H1 (cell line): ENCODE measurements at regions not wholly inside any gene's neighbourhood (a gene's known extent, or its start where the extent isn't known, plus 50 kb on each side); places are given as distances from the start of the nearest gene placed in this dataset.

Experiments
- BCL11A ChIP-seq, 2 experiments: IDR thresholded peaks; one replicate each; pipeline ENCODE4 v1.6.1; 2011; ENCODE audit warnings: low read depth in 2 of 2, low read length in 2 of 2, mild to moderate bottlenecking in 2 of 2

GRCh38 chr2:125638345-125638744 lies 1017.6 kb upstream of the GYPC start (continued):
- TF ChIP-seq BCL11A (IDR thresholded peaks at IDR 0.05; ENCODE audit: low read depth in 2 of 2, low read length in 2 of 2) = no peak
